K562 (cell line): ENCODE measurements at regions not wholly inside any gene's neighbourhood (a gene's known extent, or its start where the extent isn't known, plus 50 kb on each side); places are given as distances from the start of the nearest gene placed in this dataset.

ENCODE experiments used
- ASH1L ChIP-seq: fragments of 450-650 bp; IDR thresholded peaks from 2 replicates; pipeline ENCODE4 v1.6.1; 2018; ENCODE audit warnings: borderline replicate concordance, mild to moderate bottlenecking, low read depth; ENCODE audit not compliant: partially characterized antibody
- BCL6 ChIP-seq: fragments of 250-450 bp; sonication (Bioruptor Pico); IDR thresholded peaks from 2 replicates; pipeline ENCODE4 v1.4.0; 2020
- CHD1 ChIP-seq: fragments of 200-600 bp; sonication (generic); IDR thresholded peaks from one replicate; pipeline ENCODE4 v1.6.1; 2012; ENCODE audit warnings: mild to moderate bottlenecking, moderate library complexity, low read length, inconsistent platforms
- CREM ChIP-seq: IDR thresholded peaks from 2 replicates; pipeline ENCODE4 v1.6.1; 2014; ENCODE audit warnings: antibody characterized with exemption, low read depth
- CUX1 ChIP-seq: fragments of 200-800 bp; sonication (Bioruptor generic); IDR thresholded peaks from 2 replicates; pipeline ENCODE4 v1.6.1; 2016; ENCODE audit warnings: missing genetic modification characterization, missing compliant biosample characterization
- CXXC5 ChIP-seq: fragments of 250-450 bp; sonication (Bioruptor Pico); IDR thresholded peaks from 2 replicates; pipeline ENCODE4 v1.8.0; 2022; ENCODE audit warnings: inconsistent platforms, mild to moderate bottlenecking, moderate library complexity
- ETS2 ChIP-seq: IDR thresholded peaks from 2 replicates; pipeline ENCODE4 v1.6.1; 2016; ENCODE audit warnings: borderline replicate concordance, missing genetic modification characterization, mild to moderate bottlenecking, moderate library complexity, missing compliant biosample characterization; ENCODE audit not compliant: poor library complexity, severe bottlenecking
- FOXJ2 ChIP-seq: fragments of 200-800 bp; sonication (Bioruptor generic); IDR thresholded peaks from 2 replicates; pipeline ENCODE4 v1.6.1; 2016; ENCODE audit warnings: missing genetic modification characterization, missing compliant biosample characterization
- HDAC1 ChIP-seq, 2 experiments: fragments of 450-650 bp; IDR thresholded peaks; 2 replicates each; pipeline ENCODE4 v1.6.1; 2016 to 2017; ENCODE audit warnings: inconsistent platforms in 1 of 2, mild to moderate bottlenecking in 1 of 2, moderate library complexity in 1 of 2
- HNRNPL ChIP-seq: fragments of 200-400 bp; formaldehyde crosslinking; IDR thresholded peaks from 2 replicates; pipeline ENCODE4 v1.6.1; 2017; ENCODE audit warnings: low read depth, mild to moderate bottlenecking, low read length
- MITF ChIP-seq: IDR thresholded peaks from 2 replicates; pipeline ENCODE4 v1.6.1; 2014; ENCODE audit warnings: antibody characterized with exemption
- PML ChIP-seq: IDR thresholded peaks from 2 replicates; pipeline ENCODE4 v1.6.1; 2012; ENCODE audit warnings: low read length, inconsistent platforms
- PRMT5 ChIP-seq: sonication (generic); formaldehyde crosslinking; IDR thresholded peaks from 2 replicates; pipeline ENCODE4 v1.5.0; 2020; ENCODE audit warnings: missing genetic modification reagents
- THRB ChIP-seq: fragments of 450-650 bp; formaldehyde crosslinking; conservative IDR thresholded peaks from 2 replicates; pipeline ENCODE4 v1.4.0; 2022; ENCODE audit warnings: mild to moderate bottlenecking, missing genetic modification characterization
- ZBTB26 ChIP-seq: fragments of 450-650 bp; formaldehyde crosslinking; IDR thresholded peaks from 2 replicates; pipeline ENCODE4 v1.4.0; 2022; ENCODE audit warnings: missing genetic modification characterization
- ZFP36 ChIP-seq: fragments of 150-350 bp; IDR thresholded peaks from 2 replicates; pipeline ENCODE4 v1.6.1; 2018; ENCODE audit warnings: low read length, low read depth; ENCODE audit not compliant: partially characterized antibody
- ZNF23 ChIP-seq: fragments of 250-450 bp; sonication (Bioruptor Pico); IDR thresholded peaks from 2 replicates; pipeline ENCODE4 v1.4.0; 2020; ENCODE audit warnings: mild to moderate bottlenecking

- no peak for TF ChIP-seq ETS2
- TF ChIP-seq MITF: no peak
- no peak for TF ChIP-seq HNRNPL
- TF ChIP-seq CREM: peak; percentile 34; the same call in 1 of the 2 replicates
- TF ChIP-seq CHD1: no peak
- TF ChIP-seq PRMT5 (CRISPR knock-in tag): no peak
- no peak for TF ChIP-seq CXXC5 (CRISPR knock-in tag)
- no peak for TF ChIP-seq ZNF23 (CRISPR knock-in tag)
- TF ChIP-seq CUX1 (CRISPR knock-in tag): no peak
- no peak for TF ChIP-seq BCL6 (CRISPR knock-in tag)
- no peak for TF ChIP-seq ZBTB26 (CRISPR knock-in tag)
- no peak for TF ChIP-seq ZFP36
- no peak for TF ChIP-seq FOXJ2 (tag)
- no peak for TF ChIP-seq HDAC1 (IDR thresholded peaks at IDR 0.05)
- no peak for TF ChIP-seq ASH1L
- TF ChIP-seq THRB (CRISPR knock-in tag): no peak
- no peak for TF ChIP-seq PML
Observed at GRCh38 chr4:122548452-122548851, 72.4 kb downstream of the IL21 start (continued).
